Activated gamma-delta T cell treated with anti-CD3 and anti-CD28 coated beads, Interleukin-2, amount 50 U/mL, for 16 hours (primary cell): ENCODE measurements at regions not wholly inside any gene's neighbourhood (a gene's known extent, or its start where the extent isn't known, plus 50 kb on each side); places are given as distances from the start of the nearest gene placed in this dataset.
"Not testable (repeated sequence)": the region's sequence is repeated elsewhere in the genome, so short reads cannot be mapped to it uniquely, and the experiment has no call there.

Source experiments
- DNase-seq: peaks from one replicate; pipeline ENCODE4 v3.0.0-alpha.2; 2020; ENCODE audit warnings: low read depth

GRCh38 chr18:22816266-22817176 lies 116.6 kb upstream of the RBBP8 start:
- DNase-seq: no peak

GRCh38 chr18:22817844-22818243 lies 115.3 kb upstream of the RBBP8 start:
- DNase-seq: no peak

- no peak for DNase-seq
Observed at GRCh38 chr18:22822024-22822423, 111.1 kb upstream of the RBBP8 start.

GRCh38 chr18:22822841-22823508 lies 110.2 kb upstream of the RBBP8 start:
- no peak for DNase-seq

GRCh38 chr18:22826726-22827125 lies 106.4 kb upstream of the RBBP8 start:
- no peak for DNase-seq

- no peak for DNase-seq
Observed at GRCh38 chr18:22827216-22827615, 105.9 kb upstream of the RBBP8 start.

GRCh38 chr18:22827741-22828140 lies 105.4 kb upstream of the RBBP8 start:
- no peak for DNase-seq

GRCh38 chr18:22828171-22828570 lies 105.0 kb upstream of the RBBP8 start:
- DNase-seq: no peak

- DNase-seq: not testable (repeated sequence)
Observed at GRCh38 chr18:22828583-22828982, 104.5 kb upstream of the RBBP8 start.

GRCh38 chr18:22829781-22830180 lies 103.3 kb upstream of the RBBP8 start:
- DNase-seq: no peak

GRCh38 chr18:22830511-22830910 lies 102.6 kb upstream of the RBBP8 start:
- no peak for DNase-seq

GRCh38 chr18:22831441-22831904 lies 101.7 kb upstream of the RBBP8 start:
- DNase-seq: no peak

- DNase-seq: no peak
Observed at GRCh38 chr18:22836932-22837331, 96.2 kb upstream of the RBBP8 start.

- DNase-seq: no peak
Observed at GRCh38 chr18:22838221-22838620, 94.9 kb upstream of the RBBP8 start.

- no peak for DNase-seq
Observed at GRCh38 chr18:22838639-22839277, 94.4 kb upstream of the RBBP8 start.

GRCh38 chr18:22839340-22839821 lies 93.7 kb upstream of the RBBP8 start:
- no peak for DNase-seq

GRCh38 chr18:22840606-22841144 lies 92.5 kb upstream of the RBBP8 start:
- no peak for DNase-seq

GRCh38 chr18:22841840-22842239 lies 91.3 kb upstream of the RBBP8 start:
- DNase-seq: no peak

GRCh38 chr18:22844190-22844589 lies 88.9 kb upstream of the RBBP8 start:
- DNase-seq: no peak

- no peak for DNase-seq
Observed at GRCh38 chr18:22844628-22845027, 88.5 kb upstream of the RBBP8 start.

GRCh38 chr18:22846088-22846683 lies 86.9 kb upstream of the RBBP8 start:
- DNase-seq: no peak

GRCh38 chr18:22846697-22847096 lies 86.4 kb upstream of the RBBP8 start:
- DNase-seq: no peak
